Fibroblast of villous mesenchyme (primary cell): ENCODE measurements at regions not wholly inside any gene's neighbourhood (a gene's known extent, or its start where the extent isn't known, plus 50 kb on each side); places are given as distances from the start of the nearest gene placed in this dataset.

Source experiments
- DNase-seq: peaks from one replicate; pipeline ENCODE4 v3.0.0-alpha.2; 2010; ENCODE audit warnings: low read depth
- H3K4me3 ChIP-seq: 2 replicates; pipeline ENCODE4 v1.5.1; 2011; ENCODE audit warnings: low read depth, mild to moderate bottlenecking, low read length
- TF ChIP-seq, protein P1 (sequence below): IDR thresholded peaks from 2 replicates; pipeline ENCODE4 v1.5.1; 2012; ENCODE audit warnings: low read depth, mild to moderate bottlenecking, low read length; ENCODE audit not compliant: insufficient read depth

DNA sequence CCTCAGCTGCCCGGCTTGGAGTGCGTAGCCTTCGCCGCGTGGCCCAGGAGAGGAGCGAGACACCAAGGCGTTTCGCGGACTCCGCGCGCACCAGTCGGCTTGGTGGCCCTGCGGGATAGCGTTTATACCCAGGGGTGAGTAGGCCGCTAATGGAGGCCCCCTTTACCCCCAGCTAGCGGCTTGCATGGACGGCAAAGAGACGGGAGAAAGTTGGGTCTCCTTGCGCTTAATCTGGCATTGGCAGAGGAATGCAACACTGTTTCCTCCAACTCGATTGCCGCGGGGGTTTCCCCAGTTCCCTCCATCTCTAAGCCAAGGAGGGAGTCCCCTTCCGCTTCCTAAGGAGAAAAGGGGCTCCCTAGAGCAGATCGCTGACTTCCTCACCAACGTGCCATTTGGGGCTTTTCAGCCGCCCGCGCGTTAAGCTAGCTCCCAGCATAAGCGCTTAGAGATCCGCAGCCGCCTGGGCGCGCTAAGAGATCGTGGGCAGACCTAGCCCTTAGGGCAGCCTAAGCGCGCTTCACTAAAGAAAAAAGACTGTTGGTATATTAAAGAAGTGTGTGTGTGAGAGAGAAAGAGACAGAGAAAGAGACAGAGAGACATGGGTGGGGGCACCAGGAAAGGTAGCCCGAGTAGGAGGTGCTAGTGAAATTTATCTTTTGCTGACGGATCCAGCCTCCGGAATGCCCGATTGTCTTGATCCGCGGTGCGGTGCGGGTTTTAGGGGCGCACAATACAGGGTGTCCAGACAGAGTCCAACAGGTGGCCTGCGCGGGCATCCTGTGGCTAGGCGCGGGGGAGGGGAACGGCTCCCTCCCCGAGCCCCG is 597.9 kb upstream of the SGCD start:
- TF ChIP-seq, protein P1, sequence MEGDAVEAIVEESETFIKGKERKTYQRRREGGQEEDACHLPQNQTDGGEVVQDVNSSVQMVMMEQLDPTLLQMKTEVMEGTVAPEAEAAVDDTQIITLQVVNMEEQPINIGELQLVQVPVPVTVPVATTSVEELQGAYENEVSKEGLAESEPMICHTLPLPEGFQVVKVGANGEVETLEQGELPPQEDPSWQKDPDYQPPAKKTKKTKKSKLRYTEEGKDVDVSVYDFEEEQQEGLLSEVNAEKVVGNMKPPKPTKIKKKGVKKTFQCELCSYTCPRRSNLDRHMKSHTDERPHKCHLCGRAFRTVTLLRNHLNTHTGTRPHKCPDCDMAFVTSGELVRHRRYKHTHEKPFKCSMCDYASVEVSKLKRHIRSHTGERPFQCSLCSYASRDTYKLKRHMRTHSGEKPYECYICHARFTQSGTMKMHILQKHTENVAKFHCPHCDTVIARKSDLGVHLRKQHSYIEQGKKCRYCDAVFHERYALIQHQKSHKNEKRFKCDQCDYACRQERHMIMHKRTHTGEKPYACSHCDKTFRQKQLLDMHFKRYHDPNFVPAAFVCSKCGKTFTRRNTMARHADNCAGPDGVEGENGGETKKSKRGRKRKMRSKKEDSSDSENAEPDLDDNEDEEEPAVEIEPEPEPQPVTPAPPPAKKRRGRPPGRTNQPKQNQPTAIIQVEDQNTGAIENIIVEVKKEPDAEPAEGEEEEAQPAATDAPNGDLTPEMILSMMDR: no peak
- no peak for DNase-seq
- H3K4me3 ChIP-seq: no peak overlapping the region

DNA sequence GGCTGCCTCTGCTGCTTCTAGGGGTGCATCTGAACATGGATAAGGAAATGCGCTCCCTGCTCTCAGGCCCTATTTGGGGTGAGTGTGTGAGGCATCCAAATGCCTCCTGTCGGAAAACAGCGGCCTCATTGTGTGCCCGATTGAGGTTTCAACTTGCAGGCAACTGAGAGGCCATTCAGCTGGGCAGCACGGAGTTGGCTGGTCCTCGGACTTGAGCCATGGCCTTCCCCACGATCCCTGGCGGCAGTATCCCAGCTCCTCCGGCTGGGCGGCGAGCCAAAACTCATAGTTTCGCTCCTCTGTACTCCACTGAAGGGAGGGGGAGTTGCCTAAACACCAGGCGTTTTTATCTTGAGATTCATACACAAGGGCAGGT is 597.3 kb upstream of the SGCD start:
- no peak for DNase-seq

DNA sequence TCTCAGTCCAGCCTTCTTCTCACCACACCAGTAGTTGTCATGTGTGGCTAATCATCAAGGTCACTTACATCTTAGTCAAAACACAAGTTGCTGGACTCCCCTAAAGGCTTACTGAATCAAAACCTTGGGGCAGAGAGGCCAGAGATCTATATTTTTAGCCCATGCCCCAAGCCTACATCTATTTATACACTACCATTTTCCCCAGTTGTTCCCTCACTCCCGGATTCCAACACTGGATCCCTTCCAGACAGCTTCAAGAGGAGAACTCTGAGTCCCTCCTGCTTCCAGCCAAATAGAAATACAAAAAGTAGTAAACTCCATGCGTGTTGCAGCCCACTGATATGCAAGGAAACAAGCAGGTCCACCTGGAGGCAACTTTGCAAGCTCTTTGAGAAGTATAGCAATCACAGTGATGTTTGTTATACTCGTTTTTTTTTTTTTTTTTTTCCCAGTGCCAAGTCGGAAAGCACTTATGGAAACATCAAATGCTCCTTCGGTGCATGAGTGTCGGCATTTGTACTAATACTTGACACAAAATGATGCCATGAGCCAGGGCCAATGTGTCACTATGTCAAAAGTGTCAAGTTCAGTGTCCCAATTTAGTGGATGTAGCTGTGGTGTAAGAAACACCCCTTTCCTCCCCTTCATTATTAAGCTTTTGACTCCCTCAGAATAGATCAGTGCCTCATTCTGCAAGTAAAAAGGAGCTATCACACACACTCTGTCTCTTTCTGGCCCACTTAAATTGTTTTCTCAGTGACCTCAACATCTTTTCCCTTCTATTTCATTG is 594.2 kb upstream of the SGCD start:
- TF ChIP-seq, protein P1: no peak
- H3K4me3 ChIP-seq: no peak overlapping the region
- DNase-seq: no peak

More for the DNA sequence above, 597.3 kb upstream of the SGCD start:
- TF ChIP-seq, protein P1: no peak
- no peak overlapping the region for H3K4me3 ChIP-seq

DNA sequence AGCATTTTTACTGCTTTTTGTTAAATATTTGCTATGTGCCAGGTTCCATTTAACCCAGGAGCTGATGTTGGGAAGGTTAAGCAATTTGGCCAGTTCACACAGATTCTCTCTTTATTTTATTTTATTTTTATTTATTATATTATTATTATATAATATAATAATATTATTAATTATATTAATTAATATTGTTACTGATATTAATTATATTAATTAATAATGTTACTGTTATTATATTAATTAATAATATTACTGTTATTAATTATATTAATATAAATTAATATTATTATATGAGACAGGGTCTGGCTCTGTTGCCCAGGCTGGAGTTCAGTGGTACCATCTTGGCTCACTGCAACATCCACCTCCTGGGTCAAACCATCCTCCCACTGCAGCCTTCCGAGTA is 593.0 kb upstream of the SGCD start:
- DNase-seq: no peak
- no peak overlapping the region for H3K4me3 ChIP-seq
- TF ChIP-seq, protein P1: no peak

DNA sequence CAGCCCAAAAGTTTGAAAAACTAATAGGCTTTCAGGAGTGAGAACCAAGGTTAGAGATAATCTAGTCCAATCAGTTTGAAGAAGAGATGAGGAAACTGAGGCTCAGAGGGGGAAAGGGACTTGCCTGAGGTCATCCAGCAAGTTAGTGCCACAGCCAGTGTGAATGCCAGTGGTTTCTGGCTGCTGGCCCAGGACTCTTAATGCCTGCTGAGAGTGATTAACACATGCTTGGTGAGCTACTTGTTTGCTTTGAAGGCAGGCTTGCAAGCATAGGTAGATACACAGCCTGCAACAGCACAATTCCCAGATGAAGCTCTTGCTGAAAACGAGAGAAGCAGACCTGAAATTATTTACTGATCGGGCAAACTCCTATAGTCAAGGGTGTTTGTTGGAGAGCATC is 591.6 kb upstream of the SGCD start:
- TF ChIP-seq, protein P1: no peak
- DNase-seq: no peak
- H3K4me3 ChIP-seq: no peak overlapping the region

DNA sequence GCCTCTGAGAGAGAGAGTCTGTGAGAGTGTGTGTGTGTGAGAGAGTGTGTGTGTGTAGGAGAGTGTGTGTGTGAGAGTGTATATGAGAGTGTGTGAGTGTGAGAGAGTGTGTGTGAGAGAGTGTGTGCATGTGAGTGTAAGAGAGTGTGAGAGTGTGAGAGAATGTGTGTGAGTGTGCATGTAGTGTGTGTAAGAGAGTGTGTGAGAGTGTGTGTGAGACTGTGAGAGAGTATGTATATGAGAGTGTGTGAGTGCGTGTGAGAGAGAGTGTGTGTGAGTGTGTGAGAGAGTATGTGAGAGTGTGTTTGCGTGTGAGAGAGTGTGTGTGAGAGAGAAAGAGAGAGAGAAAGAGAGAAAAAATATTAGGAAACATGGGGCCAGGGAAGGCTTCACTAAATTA is 588.3 kb upstream of the SGCD start:
- TF ChIP-seq, protein P1: no peak
- no peak for DNase-seq
- H3K4me3 ChIP-seq: no peak overlapping the region
